NCI-H82 treated with DMSO at 0.1 percent for 48 hours (cell line): ENCODE measurements at regions not wholly inside any gene's neighbourhood (a gene's known extent, or its start where the extent isn't known, plus 50 kb on each side); places are given as distances from the start of the nearest gene placed in this dataset.
"Not testable (repeated sequence)": the region's sequence is repeated elsewhere in the genome, so short reads cannot be mapped to it uniquely, and the experiment has no call there.

Experiments
- DNase-seq: peaks from one replicate; lab custom pipeline; 2025; ENCODE audit not compliant: unreplicated experiment; lab: John Stamatoyannopoulos, UW

DNA sequence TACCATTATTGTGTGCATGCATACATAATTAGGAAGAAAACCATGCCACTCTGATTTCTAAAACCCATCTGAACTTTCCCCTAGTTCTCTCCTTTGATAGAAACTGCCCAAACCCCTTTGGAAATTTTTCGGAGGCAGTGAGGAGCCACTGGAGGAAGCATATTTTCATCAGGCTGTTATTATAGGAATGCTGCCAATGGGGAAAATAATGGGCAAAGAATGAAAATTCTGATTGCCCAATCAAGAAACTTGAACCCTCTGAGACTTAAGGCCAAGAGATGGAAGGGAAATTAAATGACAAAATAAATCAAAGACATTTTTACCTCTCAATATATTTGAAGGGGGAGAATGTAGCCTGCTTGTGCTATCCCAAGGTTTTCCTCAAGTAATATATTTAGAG lies 376.0 kb upstream of the PDZRN3 start:
- DNase-seq = no peak

DNA sequence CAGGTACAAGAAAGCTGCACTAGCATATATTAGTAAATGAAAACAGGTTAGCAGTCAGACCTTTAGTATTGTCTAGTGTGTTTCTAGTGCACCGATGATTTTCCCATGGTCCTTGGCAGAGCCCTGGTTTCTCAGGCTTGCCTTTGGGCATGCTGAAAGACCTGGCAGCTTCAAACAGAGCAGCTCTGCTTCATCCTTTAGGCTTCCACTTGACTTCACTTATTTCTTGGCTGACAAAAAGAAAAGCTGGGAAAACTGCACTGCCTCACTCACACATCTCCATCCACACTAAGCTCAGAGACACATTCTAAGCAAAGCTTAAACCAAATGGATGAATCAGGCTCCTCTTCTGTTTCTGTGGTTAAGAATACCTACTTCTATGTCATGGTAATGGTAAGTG lies 374.8 kb upstream of the PDZRN3 start:
- DNase-seq = no peak

DNA sequence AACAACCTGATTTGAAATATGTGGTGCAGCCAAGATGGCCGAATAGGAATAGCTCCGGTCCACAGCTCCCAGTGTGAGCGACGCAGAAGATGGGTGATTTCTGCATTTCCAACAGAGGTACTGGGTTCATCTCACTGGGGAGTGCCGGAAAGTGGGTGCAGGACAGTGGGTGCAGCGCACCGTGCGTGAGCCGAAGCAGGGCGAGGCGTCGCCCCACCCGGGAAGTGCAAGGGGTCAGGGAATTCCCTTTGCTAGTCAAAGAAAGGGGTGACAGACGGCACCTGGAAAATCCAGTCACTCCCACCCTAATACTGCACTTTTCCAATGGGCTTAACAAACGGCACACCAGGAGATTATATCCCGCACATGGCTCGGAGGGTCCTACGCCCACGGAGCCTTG lies 365.9 kb upstream of the PDZRN3 start:
- not testable (repeated sequence) for DNase-seq

DNA sequence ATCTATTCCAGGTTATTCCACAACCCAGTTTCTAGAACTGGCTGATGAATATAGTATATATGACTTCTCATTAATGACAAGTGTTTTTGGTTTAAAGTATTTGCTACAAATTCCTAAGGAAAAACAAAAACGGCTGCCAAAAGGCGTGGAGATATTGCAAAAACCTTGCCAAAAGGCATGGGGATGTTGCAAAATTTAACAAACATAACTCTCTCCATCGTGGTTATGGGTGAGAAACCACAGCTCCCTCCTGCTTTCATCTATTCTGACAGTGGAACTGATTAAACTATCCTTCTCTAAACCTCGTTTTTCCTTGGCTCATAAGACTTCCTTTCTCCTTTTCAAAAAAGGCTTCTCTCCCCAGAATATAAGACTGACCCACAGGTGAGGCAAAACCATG lies 342.0 kb upstream of the PDZRN3 start:
- DNase-seq = no peak

DNA sequence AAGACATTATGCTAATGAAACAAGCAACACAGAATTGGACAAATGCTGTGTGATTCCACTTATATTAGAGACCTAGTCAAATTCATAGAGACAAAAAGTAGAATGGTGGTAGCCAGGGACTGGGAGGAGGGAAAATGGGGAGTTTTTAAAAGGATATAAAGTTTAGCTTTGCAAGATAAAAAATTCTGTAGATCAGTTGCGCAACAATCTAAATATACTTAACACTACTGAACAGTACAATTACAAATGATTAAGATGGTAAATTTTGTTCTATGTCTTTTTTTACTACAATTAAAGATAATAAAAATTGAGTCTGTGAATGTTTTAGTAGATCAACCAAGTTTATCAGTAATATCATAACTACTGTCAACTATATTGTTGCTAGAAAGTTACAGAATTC lies 340.1 kb upstream of the PDZRN3 start:
- no peak for DNase-seq

DNA sequence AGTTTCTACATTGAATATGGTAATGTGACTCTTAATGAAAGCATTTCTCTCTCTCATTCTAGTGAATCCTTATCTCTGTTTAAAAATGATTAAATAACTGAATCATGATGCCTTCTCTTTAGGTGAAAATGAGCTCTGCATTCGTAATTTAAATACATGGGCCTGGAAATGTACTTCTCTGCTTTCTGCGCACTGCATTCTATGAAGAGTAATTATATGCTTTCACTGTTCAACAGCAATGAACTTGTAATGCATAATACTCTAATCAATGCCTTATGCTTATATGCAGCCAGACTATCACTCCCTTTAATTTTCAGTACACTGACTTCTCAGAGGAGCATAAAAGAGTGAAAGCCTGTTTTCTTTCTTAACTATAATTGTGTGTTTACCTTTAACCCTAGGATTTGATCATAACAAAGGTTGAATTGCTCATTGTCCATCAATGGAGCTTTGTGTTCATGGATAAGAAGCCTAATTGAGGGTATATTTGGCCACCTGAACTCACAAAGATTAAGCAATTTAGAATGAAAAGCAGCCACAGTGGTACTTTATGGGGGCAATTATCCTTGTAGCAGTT lies 330.8 kb upstream of the PDZRN3 start:
- no peak for DNase-seq

DNA sequence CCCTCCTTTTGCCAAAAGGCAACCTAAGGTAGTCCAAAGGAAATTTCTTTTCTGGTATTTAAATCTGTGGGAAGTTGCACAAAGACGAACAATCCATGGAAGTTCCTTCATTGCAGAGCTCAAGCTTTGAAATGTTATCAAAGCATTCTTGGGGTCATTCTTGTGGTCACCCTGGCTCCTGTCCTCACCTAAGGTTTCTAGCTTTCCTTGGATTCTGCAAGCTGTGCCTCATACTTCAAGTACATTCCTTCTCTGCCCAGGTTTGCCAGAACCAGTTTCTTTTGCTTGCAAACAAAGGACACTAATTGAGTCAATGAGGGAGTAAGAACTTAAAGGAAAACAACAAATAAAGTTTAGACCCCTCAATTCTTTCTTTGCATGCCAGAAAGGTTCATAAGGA lies 329.8 kb upstream of the PDZRN3 start:
- DNase-seq = no peak

DNA sequence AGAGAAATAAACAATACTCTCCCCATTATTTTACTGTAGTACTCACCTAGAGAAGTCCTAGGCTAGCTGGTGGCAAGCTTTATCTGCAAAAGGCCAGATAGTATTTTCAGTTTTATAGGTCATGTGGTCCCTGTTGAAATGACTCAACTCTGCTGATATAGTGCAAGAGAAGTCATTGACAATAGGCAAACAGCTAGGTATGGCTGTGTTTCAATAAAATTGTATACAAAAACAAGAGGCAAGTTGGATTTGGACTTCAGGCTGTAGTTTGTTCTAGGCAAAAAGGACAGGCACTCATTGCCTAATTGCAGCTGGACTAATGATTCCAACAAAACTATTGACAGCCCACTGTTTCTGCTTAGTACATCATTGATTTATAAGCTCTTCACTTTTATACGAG lies 328.0 kb upstream of the PDZRN3 start:
- DNase-seq = no peak

DNA sequence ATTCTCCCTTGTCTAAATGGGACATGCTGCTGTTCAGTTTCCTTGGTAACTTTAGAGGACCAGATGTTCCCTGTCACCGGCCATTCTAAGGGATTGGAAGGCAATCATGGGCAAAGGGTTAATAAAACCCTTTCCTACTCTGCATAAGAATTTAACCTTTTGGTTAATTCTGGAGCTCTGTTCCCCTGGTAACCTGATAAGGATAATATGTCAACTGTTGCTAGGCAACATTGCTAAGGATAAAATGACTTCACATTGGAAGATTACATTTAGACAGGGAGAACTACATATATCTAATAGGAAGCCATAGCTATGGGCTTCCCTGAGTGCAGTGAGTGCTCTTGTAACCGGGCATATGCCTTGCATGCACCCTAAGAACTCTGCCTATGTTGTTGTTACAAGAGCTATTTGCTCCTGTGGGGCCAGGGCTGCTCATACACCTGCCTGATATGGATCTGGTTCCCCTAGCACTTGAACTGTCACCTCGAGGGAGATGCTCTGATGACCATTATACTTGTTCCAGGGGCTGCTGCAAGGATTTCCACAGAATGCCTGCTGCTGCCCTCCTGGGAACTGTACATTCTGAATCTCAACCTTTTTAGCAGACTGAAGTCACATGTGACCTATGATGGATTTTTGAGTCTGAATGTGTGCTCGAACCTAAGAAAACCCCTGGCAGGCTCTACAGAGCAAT lies 326.3 kb upstream of the PDZRN3 start:
- no peak for DNase-seq

DNA sequence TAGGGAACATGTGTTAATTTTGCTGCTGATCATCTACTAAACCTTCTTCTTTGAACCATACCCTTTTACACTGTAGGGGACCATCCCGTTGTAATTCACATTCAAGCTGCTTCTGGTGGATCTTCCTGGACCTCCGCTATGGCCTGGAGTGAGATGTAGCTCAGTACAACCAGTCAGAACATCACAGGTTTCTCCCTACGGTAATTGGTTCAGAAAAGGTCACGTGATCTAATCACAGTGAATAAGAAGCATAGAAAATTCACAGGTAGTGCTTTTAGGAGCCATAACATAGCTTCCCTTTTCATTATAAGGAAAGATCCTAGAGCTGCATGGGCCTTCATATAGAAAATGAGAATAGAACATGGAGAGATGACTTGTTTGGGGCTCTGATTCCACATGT lies 320.8 kb upstream of the PDZRN3 start:
- DNase-seq = no peak

DNA sequence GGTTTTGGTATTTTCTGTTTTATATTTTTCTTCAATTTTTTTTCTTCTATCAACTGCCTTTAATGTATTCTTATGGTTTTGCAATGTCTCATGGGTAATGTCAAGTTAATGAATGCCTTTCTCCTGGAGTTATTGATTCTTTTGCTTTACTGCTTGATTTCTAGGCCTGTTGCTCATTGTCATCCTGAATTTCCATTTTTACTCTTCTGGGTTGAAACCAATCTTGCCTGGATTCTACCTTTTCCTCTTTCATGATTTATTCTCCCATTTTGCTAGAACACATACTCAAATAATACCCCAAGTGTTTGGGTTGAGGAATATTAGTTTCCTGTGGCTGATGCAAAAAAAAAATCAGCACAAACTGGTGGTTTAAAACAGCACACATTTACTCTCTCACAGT lies 315.2 kb upstream of the PDZRN3 start:
- DNase-seq = no peak

DNA sequence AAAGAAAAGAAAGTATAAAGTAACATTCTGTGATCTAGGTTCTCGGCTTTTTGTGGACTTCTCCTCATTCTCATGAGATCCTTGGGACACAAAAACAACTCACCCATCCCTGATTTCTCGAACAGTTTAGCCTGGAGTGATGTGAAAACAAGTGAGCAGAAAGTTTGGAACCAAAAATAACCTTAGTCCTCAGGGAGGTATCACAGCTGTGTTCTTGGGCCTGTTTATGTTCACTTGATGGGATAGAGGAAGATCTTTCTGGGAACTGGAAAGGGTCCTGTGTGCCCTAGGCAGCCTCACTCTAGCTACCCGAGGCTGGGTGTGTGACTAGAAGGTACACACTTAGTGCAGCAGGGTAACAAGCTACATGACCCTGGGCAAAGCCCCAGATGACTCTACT lies 308.8 kb upstream of the PDZRN3 start:
- no peak for DNase-seq

DNA sequence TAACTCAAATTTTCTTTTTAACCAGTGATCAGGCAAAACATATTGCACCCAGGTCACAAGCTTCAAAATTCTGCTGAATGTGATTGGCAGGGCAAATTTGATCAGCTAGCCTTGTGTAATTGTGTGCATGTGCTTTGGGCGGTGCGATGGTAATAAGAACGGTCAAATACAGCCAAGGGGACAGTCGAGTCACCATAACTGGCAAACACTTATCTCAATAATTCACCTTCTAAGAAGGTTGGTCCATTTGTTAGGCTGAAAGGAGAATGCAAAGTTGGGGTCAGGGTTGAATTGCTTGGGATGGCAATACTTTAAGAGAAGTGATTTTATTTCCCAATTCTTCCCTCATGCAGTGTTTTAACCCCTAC lies 302.4 kb upstream of the PDZRN3 start:
- DNase-seq = no peak

DNA sequence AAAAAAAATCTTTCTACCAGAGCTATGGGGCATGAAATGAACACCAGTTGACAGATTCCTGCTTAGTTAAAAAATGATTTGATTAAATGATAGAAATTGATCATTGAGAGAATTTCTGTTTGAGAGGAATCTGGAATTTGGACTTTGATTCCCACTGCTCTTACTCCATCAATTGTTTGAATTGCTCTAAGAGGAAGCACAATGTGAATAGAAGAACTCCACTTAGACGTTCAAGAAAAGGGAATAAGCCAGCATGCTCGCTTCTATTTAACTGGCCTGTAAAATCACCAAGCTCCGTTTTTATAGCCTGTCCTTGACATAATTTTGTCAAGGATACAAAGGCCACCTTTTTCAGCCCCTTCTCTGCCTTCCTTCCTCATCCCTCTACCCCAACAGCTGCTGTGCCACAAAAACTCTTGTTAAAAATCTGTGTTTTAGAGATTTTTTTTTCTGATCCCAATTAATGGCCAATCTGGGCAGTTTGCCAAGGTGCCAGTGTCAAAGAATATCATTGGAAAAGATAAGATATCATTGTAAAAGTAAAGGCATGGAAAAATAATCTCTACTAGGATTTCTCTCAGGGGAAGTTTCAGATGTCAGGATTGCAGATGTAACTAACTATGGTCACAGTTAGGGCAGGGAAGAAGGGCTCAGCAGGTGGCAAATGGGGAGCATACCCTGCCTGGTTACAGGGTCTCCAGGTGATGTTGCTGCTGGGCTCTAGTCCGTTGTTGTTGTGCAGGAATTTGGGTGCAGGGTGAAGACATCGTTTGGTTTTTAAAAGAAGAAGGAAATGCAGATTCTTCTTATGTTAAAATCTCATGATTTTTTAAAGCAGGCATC lies 301.8 kb upstream of the PDZRN3 start:
- DNase-seq = no peak

DNA sequence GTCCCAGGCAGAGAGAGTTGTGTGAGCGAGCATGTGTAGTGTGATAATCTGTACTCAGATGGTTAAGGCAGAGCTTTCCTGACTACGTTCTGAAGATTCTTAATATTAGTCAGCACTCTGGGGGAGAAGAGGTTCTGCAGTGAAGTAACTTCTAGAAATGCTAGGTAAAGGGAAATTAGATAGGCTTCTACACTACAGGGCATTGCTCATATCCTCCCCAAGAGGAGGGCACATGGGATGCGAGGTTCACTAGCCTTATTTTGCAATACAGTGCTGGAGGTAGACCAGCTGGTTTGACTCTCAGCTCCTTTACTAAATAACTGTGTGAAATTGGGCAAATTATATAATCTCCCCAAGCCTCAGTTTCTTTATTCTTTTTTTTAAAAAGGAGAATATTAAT lies 300.3 kb upstream of the PDZRN3 start:
- no peak for DNase-seq

DNA sequence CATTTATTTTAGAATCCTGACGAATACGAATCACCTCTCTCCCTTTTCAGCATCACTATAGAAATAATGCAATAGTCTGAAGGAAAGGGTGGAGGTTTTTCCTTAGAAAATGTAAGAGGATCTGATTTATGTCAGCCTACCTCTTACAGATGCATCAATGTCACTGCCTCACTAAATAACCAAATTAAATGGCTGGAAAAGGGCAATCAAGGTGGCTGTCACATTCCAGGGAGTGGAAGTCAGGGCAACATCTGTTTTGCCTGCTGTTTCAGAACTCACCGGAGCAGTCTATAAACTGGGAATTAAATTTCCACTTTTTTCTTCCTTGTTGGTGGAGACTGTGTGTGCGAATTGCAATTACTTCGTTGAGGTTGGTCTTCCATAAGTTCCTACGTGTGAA lies 299.3 kb upstream of the PDZRN3 start:
- peak; percentile 13 for DNase-seq

DNA sequence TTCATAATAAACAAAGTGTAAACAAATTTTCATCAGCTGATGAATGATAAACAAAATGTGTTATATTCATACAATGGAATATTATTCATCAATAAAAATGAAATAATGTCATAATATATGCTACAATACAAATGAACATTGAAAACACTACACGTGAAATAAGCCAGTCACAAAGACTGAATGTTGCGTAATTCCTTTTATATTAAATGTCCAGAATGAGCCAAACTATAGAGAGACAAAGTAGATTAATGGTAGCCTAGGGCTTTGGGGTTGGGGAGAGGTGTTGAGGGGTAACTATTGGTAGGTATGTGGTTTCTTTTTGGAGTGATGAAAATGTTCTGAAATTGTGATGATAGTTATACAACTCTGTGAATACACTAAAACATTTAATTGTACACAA lies 292.9 kb upstream of the PDZRN3 start:
- no peak for DNase-seq

DNA sequence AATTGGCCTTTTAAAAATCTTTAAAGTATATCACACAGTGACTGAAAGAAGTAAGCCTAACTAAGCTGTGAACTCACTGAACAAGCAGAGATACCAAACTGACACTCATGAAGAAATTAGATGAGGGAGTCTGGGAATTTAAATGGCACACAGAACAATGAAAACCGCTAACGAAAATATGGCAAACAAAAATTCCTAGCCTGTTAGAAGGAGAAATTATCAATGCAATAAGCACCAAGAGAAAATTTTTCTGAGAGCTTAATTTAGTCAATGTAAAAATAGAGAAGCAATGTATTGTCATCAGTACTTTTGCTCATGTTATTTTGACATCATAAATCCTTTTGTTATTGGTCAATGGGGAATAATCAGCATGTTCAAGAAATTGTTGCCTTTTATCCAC lies 291.1 kb upstream of the PDZRN3 start:
- no peak for DNase-seq

DNA sequence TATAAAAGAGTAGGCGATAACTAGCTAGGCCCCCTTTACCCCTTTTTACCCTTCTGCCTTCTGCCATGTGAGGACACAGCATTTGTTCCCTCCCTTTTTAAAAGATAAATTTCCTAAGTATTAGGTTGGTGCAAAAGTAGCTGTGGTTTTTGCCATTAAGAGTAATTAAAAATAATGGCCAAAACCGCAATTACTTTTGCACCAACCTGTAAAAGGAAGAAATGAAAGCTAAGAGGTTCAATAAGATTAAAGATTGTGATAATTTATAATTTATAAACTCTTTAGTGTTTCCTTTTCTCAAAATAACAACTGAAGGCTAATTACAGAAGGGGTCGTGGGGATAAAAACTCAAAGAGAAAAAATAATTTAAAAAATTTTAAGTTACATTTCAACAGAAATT lies 283.5 kb upstream of the PDZRN3 start:
- no peak for DNase-seq

DNA sequence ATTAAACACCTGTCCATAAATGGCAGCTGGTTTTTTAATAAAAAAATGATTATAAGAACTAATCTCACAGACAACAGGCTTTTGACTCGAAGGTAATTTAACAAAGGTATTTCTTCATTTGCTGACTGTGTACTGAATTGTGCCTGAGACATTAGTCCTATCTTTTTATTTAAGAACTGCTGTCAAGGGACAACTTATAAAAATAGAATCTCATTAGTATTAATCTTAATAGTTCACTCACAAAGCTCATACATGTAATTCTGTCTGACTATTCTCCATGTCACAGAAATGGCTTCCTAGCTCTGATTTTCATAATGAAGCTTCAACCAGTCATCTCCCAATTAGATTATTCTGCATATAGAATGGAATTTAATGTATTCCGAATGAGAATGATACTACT lies 276.9 kb upstream of the PDZRN3 start:
- DNase-seq = no peak

DNA sequence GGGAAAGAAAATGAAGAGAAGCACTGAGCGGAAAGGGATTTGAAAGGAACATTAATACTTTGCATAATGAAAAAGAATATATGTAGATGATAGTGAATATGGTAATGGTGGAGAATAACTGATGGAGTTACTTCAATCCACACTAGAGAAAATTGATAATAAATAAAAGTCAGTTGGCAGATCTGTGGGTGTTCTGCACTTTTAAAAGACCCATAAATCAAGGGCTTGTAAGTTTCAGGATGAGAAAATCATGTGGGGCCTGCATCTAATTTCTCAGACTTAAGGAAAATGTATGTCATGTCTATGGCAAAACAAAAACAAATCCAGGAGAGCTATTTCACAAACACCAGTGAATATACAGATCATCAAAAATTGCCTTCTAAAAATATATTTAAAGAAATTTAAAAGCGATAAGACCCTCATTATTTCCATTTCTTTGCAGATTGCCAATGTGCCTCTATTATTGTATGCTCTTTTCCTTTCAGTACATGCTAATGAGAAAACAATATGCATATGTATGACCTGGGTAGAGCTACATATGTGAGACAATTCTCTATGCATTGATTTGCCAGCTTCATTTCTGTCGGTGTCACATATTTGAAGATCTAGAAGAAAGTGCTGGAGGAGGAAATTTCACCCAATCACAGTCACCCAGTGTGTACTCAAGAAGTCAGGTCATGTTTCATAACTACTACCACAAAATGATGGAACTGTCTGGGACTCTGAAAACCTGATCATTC lies 269.9 kb upstream of the PDZRN3 start:
- no peak for DNase-seq

DNA sequence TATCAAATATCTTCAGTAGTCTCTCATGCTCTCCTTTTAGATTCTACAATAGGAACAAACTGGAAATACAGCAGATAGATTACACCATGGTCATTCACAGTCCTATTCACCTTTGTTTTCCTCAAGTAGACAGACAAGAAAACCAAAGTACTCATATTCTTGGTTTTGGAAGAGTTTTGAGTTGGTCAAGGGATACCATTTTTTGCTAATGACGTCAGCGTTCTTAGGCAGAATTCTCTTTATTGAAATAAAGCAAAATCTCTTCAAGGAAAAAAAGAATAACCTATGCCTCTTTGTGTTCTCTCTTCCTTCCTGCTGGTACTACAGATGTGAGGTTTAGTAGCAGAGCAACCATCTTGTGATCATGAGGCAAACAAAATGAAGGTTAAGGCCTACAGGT lies 268.3 kb upstream of the PDZRN3 start:
- DNase-seq = no peak
